ENCODE measurements at regions not wholly inside any gene's neighbourhood (a gene's known extent, or its start where the extent isn't known, plus 50 kb on each side); places are given as distances from the start of the nearest gene placed in this dataset.

DNA sequence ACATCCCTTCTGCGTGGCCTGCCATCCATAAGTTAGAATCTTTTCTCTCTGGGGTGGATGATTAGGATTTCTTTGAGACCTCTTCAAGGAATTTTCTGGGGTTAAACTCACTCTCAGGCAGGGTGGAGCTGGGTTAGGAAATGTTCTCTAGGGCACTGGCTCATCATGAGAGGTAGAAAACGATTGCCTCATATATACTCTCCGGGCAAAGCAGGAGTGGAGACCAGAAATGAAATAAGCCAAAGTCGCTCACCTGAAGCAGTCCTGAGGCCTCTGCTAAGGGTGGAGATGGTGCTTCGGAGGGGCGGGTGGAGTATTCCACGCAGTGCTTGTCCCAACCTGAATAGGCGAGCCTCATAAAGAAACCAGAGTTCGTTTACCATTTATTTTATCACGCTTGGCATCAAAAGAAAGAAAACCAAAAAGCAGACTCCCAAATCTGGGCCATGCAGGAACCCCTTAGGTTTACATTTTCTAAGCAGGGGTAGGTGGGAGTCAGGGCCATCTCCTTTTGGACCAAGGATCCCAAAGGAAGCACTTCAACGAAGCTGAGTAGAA, 249.3 kb upstream of the MEIS1 start:
- TF ChIP-seq, protein P1, sequence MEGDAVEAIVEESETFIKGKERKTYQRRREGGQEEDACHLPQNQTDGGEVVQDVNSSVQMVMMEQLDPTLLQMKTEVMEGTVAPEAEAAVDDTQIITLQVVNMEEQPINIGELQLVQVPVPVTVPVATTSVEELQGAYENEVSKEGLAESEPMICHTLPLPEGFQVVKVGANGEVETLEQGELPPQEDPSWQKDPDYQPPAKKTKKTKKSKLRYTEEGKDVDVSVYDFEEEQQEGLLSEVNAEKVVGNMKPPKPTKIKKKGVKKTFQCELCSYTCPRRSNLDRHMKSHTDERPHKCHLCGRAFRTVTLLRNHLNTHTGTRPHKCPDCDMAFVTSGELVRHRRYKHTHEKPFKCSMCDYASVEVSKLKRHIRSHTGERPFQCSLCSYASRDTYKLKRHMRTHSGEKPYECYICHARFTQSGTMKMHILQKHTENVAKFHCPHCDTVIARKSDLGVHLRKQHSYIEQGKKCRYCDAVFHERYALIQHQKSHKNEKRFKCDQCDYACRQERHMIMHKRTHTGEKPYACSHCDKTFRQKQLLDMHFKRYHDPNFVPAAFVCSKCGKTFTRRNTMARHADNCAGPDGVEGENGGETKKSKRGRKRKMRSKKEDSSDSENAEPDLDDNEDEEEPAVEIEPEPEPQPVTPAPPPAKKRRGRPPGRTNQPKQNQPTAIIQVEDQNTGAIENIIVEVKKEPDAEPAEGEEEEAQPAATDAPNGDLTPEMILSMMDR (IDR thresholded peaks at IDR 0.05; ENCODE audit: low read length): no peak
- TF ChIP-seq EZH2 (optimal IDR thresholded peaks at IDR 0.05; ENCODE audit: low read depth, low read length): no peak
